Gastrocnemius medialis (tissue), 4 donors: ENCODE measurements at regions not wholly inside any gene's neighbourhood (a gene's known extent, or its start where the extent isn't known, plus 50 kb on each side); places are given as distances from the start of the nearest gene placed in this dataset.

Experiments used
- POLR2A ChIP-seq, 2 donors: fragments of 450-650 bp; IDR thresholded peaks; one replicate each; pipeline ENCODE4 v1.6.1; 2017; ENCODE audit warnings: antibody characterized with exemption in 2 of 2, mild to moderate bottlenecking in 2 of 2, moderate library complexity in 2 of 2
- TF ChIP-seq, protein P1 (sequence below), 5 experiments: fragments of 450-650 bp in 3 of 5; fragments of 200-600 bp in 2 of 5; sonication (generic) in 2 of 5; IDR thresholded peaks in 4 of 5; conservative IDR thresholded peaks in 1 of 5; 1 replicate in 4 of 5; 2 replicates in 1 of 5; pipeline ENCODE4 v1.5.1; 2016 to 2019; ENCODE audit warnings: antibody characterized with exemption in 5 of 5, mild to moderate bottlenecking in 3 of 5, moderate library complexity in 3 of 5

DNA sequence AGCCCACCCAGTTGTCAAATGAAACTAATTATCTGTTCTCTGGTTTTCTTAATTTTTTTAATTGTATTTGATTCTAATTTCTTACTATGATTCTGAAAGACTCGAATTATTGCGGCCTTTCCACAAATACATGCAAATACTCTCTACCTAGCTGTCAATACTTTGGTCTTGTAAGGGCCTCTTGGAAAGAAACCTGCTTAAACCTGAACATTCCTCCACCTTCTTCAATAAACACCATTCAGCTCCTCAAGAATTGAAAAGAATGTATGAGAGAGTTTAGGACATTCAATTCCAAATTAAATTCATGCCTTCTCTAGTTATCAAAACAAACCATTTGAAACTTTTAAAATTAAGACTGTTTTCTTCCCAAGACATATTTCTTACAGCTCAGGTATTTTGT lies 385.9 kb upstream of the NOCT start:
- TF ChIP-seq, protein P1, sequence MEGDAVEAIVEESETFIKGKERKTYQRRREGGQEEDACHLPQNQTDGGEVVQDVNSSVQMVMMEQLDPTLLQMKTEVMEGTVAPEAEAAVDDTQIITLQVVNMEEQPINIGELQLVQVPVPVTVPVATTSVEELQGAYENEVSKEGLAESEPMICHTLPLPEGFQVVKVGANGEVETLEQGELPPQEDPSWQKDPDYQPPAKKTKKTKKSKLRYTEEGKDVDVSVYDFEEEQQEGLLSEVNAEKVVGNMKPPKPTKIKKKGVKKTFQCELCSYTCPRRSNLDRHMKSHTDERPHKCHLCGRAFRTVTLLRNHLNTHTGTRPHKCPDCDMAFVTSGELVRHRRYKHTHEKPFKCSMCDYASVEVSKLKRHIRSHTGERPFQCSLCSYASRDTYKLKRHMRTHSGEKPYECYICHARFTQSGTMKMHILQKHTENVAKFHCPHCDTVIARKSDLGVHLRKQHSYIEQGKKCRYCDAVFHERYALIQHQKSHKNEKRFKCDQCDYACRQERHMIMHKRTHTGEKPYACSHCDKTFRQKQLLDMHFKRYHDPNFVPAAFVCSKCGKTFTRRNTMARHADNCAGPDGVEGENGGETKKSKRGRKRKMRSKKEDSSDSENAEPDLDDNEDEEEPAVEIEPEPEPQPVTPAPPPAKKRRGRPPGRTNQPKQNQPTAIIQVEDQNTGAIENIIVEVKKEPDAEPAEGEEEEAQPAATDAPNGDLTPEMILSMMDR (IDR thresholded peaks at IDR 0.05 in 4 of 5, conservative IDR thresholded peaks at IDR 0.05 in 1 of 5) = no peak
- no peak for TF ChIP-seq POLR2A (IDR thresholded peaks at IDR 0.05)
